GM12878 (cell line): ENCODE measurements at regions not wholly inside any gene's neighbourhood (a gene's known extent, or its start where the extent isn't known, plus 50 kb on each side); places are given as distances from the start of the nearest gene placed in this dataset.
"Not testable (repeated sequence)": the region's sequence is repeated elsewhere in the genome, so short reads cannot be mapped to it uniquely, and the experiment has no call there.

Experiments
- ATAC-seq: fragments of 200-7000 bp; cut with Tn5 transposase; 3 replicates; pipeline ENCODE4 v1.9.1; 2020; ENCODE audit warnings: mild to moderate bottlenecking, moderate library complexity
- BruUV-seq: library from RNA; stranded (reverse); fragments of 400-500 nt; replicated peaks from 2 replicates; lab custom pipeline; 2021; lab: Mats Ljungman, UMichigan
- CTCF ChIA-PET: fragments of 300-600 bp; sonication (Branson Sonifier 250); formaldehyde crosslinking; extraction: SDS; loops from one replicate; lab custom pipeline; 2021; ENCODE audit warnings: inconsistent platforms; lab: Yijun Ruan, JAX
- POLR2A ChIA-PET: fragments of 350-600 bp; formaldehyde crosslinking; extraction: SDS; loops from one replicate; lab custom pipeline; 2021; ENCODE audit warnings: inconsistent platforms; lab: Charles Lee
- RAD21 ChIA-PET: fragments of 300-600 bp; sonication (Branson Sonifier 250); formaldehyde crosslinking; loops from one replicate; lab custom pipeline; 2023; ENCODE audit warnings: antibody characterized with exemption; ENCODE audit not compliant: unreplicated experiment; lab: Charles Lee
- SMC1A ChIA-PET: fragments of 300-600 bp; sonication (Branson Sonifier 250); formaldehyde crosslinking; loops from one replicate; lab custom pipeline; 2023; ENCODE audit not compliant: unreplicated experiment, uncharacterized antibody; lab: Charles Lee
- DNase-seq: peaks from one replicate; pipeline ENCODE4 v3.0.0-alpha.2; 2011; ENCODE audit warnings: low read depth, low spot score
- FAIRE-seq: peaks from 3 replicates; lab custom pipeline; 2011; peaks lifted over from hg19 to GRCh38; lab: Jason Lieb, UNC
- H2AFZ ChIP-seq: 2 replicates; pipeline ENCODE4 v1.6.0; 2011; ENCODE audit warnings: low read depth, low read length, control low read depth; ENCODE audit not compliant: control insufficient read depth
- H3K27ac ChIP-seq: 2 replicates; pipeline ENCODE4 v1.5.1; 2011; ENCODE audit warnings: control low read depth; ENCODE audit not compliant: control insufficient read depth, insufficient read depth
- H3K27me3 ChIP-seq, 2 experiments: replicated peaks in 1 of 2; 2 replicates each; pipeline versions ENCODE4 v1.6.0 to v1.6.1; 2011; ENCODE audit warnings: low read length in 1 of 2; ENCODE audit not compliant: control insufficient read depth in 2 of 2, insufficient read depth in 2 of 2
- H3K36me3 ChIP-seq, 2 experiments: 2 replicates each; pipeline ENCODE4 v1.5.1; 2011; ENCODE audit warnings: low read length in 1 of 2; ENCODE audit not compliant: control insufficient read depth in 2 of 2, insufficient read depth in 2 of 2
- H3K4me1 ChIP-seq: 2 replicates; pipeline ENCODE4 v1.6.1; 2011; ENCODE audit warnings: mild to moderate bottlenecking, low read length, moderate library complexity, mixed read lengths; ENCODE audit not compliant: control insufficient read depth, insufficient read depth
- H3K4me2 ChIP-seq: 2 replicates; pipeline ENCODE4 v1.6.0; 2011; ENCODE audit warnings: control low read depth; ENCODE audit not compliant: control insufficient read depth, insufficient read depth
- H3K4me3 ChIP-seq: fragments of 200-600 bp; sonication (generic); 2 replicates; pipeline ENCODE4 v1.5.1; 2016
- H3K79me2 ChIP-seq: 2 replicates; pipeline ENCODE4 v1.6.0; 2011; ENCODE audit warnings: low read length; ENCODE audit not compliant: control insufficient read depth, insufficient read depth
- H3K9ac ChIP-seq: 2 replicates; pipeline ENCODE4 v1.8.0; 2011; ENCODE audit warnings: low read length, control low read depth, mixed read lengths; ENCODE audit not compliant: control insufficient read depth, insufficient read depth
- H3K9me3 ChIP-seq: replicated peaks from 3 replicates; pipeline ENCODE4 v1.5.1; 2011; ENCODE audit warnings: mild to moderate bottlenecking, low read length; ENCODE audit not compliant: control insufficient read depth, insufficient read depth
- H4K20me1 ChIP-seq: 2 replicates; pipeline ENCODE4 v1.6.0; 2011; ENCODE audit not compliant: control insufficient read depth, insufficient read depth
- NFXL1 ChIP-seq: fragments of 450-650 bp; IDR thresholded peaks from 2 replicates; pipeline ENCODE4 v1.6.1; 2017; ENCODE audit warnings: antibody characterized with exemption, mild to moderate bottlenecking, borderline replicate concordance
- NFYB ChIP-seq: IDR thresholded peaks from 2 replicates; pipeline ENCODE4 v1.6.1; 2011; ENCODE audit warnings: low read depth, mild to moderate bottlenecking, low read length, improper control_type of control experiment, moderate library complexity; ENCODE audit not compliant: insufficient read depth
- RCOR1 ChIP-seq: conservative IDR thresholded peaks from 2 replicates; pipeline ENCODE4 v1.6.1; 2012; ENCODE audit warnings: low read depth, low read length, improper control_type of control experiment
- RELA ChIP-seq: fragments of 450-650 bp; IDR thresholded peaks from 2 replicates; pipeline ENCODE4 v1.8.0; 2014; ENCODE audit warnings: borderline replicate concordance; ENCODE audit not compliant: partially characterized antibody
- WGBS: methylation state at CpG from one replicate; pipeline ENCODE4 v1.1.6; 2016; ENCODE audit warnings: low lambda C conversion rate; ENCODE audit not compliant: insufficient replicate concordance, insufficient coverage; ENCODE audit errors: missing lambda C conversion rate; 5-methylcytosine and 5-hydroxymethylcytosine counted together
- in situ Hi-C: fragments of 300-500 bp; cut with MboI; formaldehyde crosslinking; loops from 9 replicates; pipeline ENCODE4 v1.14.3; 2018; ENCODE audit warnings: mixed read lengths
- intact Hi-C: fragments of 100-400 bp; cut with micrococcal nuclease; formaldehyde crosslinking; loops from one replicate; pipeline ENCODE4 v1.14.2; 2022; ENCODE audit not compliant: unreplicated experiment

GRCh38 chr3:163504974-163505373 is 1573.3 kb downstream of the SI start:
- ChIA-PET SMC1A (no interaction called here), CTCF (no interaction called here), POLR2A (no interaction called here), RAD21 (no interaction called here)
- BruUV-seq, result no TSS peak
- Histone ChIP-seq H3K27ac (no peak overlapping the region), H3K9me3 (no peaks in the 10 kb centered on the region), H3K4me3 (no peak overlapping the region), H3K4me2 (no peak overlapping the region), H3K36me3 (no peaks in the 10 kb centered on the region), H4K20me1 (no peaks in the 10 kb centered on the region), H2AFZ (no peak overlapping the region), H3K27me3 (no peaks in the 10 kb centered on the region), H3K79me2 (no peaks in the 10 kb centered on the region), H3K9ac (no peak overlapping the region), H3K4me1 (no peaks in the 10 kb centered on the region)
- no peak for DNase-seq
- in situ Hi-C loops, result no loop called here
- FAIRE-seq, result no peak
- ATAC-seq, result no peak
- intact Hi-C loops, result no loop called here
- no peak for TF ChIP-seq RELA
- TF ChIP-seq RCOR1, result no peak
- TF ChIP-seq NFXL1, result no peak

- in situ Hi-C loops, result loop anchor here (10.0 to 25.0 kb wide), 3 partner anchors 445 to 1937 kb away; no protein-coding TSS in a partner anchor
- CTCF ChIA-PET, BruUV-seq, FAIRE-seq, H3K4me1 ChIP-seq, H3K27me3 ChIP-seq, H3K9ac ChIP-seq: not testable (repeated sequence)
- intact Hi-C loops, result loop anchor here (10.0 kb wide), 1 partner anchor 1645 kb away; no protein-coding TSS in a partner anchor
- WGBS, result 57% methylated on average over 11 of the region's 11 CpGs
- TF ChIP-seq NFYB, result peak; percentile 21; the same call in 1 of the 2 replicates
- TF ChIP-seq, all 136 proteins: peak for 1; not testable (repeated sequence) for 135
- H2AFZ ChIP-seq, H3K4me3 ChIP-seq, H3K36me3 ChIP-seq, POLR2A ChIA-PET, DNase-seq, SMC1A ChIA-PET, H3K27ac ChIP-seq, H4K20me1 ChIP-seq, H3K79me2 ChIP-seq, H3K9me3 ChIP-seq, ATAC-seq, H3K4me2 ChIP-seq: not testable (repeated sequence)
- RAD21 ChIA-PET, result interaction anchor here (0.6 to 1.0 kb wide), 2 partner anchors 9 to 396 kb away, joined by 3 read pairs; no protein-coding TSS in a partner anchor
Observed at GRCh38 chr3:163499736-163500219, 1578.5 kb downstream of the SI start.

- not testable (repeated sequence) for H2AFZ ChIP-seq, BruUV-seq
Observed at GRCh38 chr3:163498842-163499735, 1579.2 kb downstream of the SI start.

More at GRCh38 chr3:163498842-163499735, 1579.2 kb downstream of the SI start:
- H3K79me2 ChIP-seq, H3K9ac ChIP-seq, H3K4me1 ChIP-seq, H3K4me3 ChIP-seq, H4K20me1 ChIP-seq, ATAC-seq, POLR2A ChIA-PET, CTCF ChIA-PET, H3K27me3 ChIP-seq, FAIRE-seq, H3K36me3 ChIP-seq, H3K4me2 ChIP-seq, SMC1A ChIA-PET, H3K27ac ChIP-seq, DNase-seq, H3K9me3 ChIP-seq: not testable (repeated sequence)
- 64% methylated on average over 45 of the region's 47 CpGs for WGBS
- in situ Hi-C loops (loop anchor here (10.0 to 25.0 kb wide), 3 partner anchors 444 to 1937 kb away; no protein-coding TSS in a partner anchor), intact Hi-C loops (loop anchor here (10.0 kb wide), 1 partner anchor 1644 kb away; no protein-coding TSS in a partner anchor)
- RAD21 ChIA-PET, result interaction anchor here (1.0 kb wide), 1 partner anchor 9 kb away, joined by 3 read pairs; no protein-coding TSS in a partner anchor
